T-cell (primary cell): ENCODE measurements at regions not wholly inside any gene's neighbourhood (a gene's known extent, or its start where the extent isn't known, plus 50 kb on each side); places are given as distances from the start of the nearest gene placed in this dataset.

Experiments used
- ATAC-seq, 4 experiments: fragments of 200-7000 bp in 3 of 4; fragments of 150-1000 bp in 1 of 4; cut with Tn5 transposase; replicated peaks in 1 of 4; 1 replicate in 3 of 4; 2 replicates in 1 of 4; pipeline ENCODE4 v1.10.0; 2021; ENCODE audit warnings: moderate library complexity in 3 of 4, mild to moderate bottlenecking in 2 of 4, moderate number of reproducible peaks in 1 of 4
- CTCF ChIA-PET, 2 donors: fragments of 300-600 bp; sonication (Branson Sonifier 250); formaldehyde crosslinking; loops; one replicate each; lab custom pipeline; 2022; ENCODE audit warnings: antibody characterized with exemption in 2 of 2; lab: Charles Lee
- POLR2A ChIA-PET, 2 donors: fragments of 300-600 bp; sonication (Branson Sonifier 250); formaldehyde crosslinking; loops; one replicate each; lab custom pipeline; 2022; ENCODE audit warnings: antibody characterized with exemption in 2 of 2; lab: Charles Lee
- DNase-seq, 35 experiments: peaks; one replicate each; pipeline versions ENCODE4 v3.0.0 to v3.0.0-alpha.2; 2013 to 2023
- H3K27ac ChIP-seq: one replicate; pipeline ENCODE4 v1.5.1; 2013; ENCODE audit warnings: low read length
- H3K27me3 ChIP-seq, 2 experiments: replicated peaks in 1 of 2; 1 replicate in 1 of 2; 2 replicates in 1 of 2; pipeline versions ENCODE4 v1.6.1 to v1.7.0; 2013; ENCODE audit warnings: low read length in 1 of 2, mixed read lengths in 1 of 2; ENCODE audit not compliant: control insufficient read depth in 2 of 2, insufficient read depth in 2 of 2; ENCODE audit errors: extremely low read depth in 1 of 2
- H3K36me3 ChIP-seq, 2 donors: 1 replicate in 1 of 2; 2 replicates in 1 of 2; pipeline versions ENCODE4 v1.6.1 to v1.7.0; 2013; ENCODE audit warnings: low read length in 1 of 2; ENCODE audit not compliant: control insufficient read depth in 2 of 2, insufficient read depth in 1 of 2; ENCODE audit errors: extremely low read depth in 1 of 2
- H3K4me1 ChIP-seq, 2 experiments: 1 replicate in 1 of 2; 2 replicates in 1 of 2; pipeline versions ENCODE4 v1.6.1 to v1.7.0; 2013; ENCODE audit warnings: low read length in 2 of 2, mixed read lengths in 1 of 2; ENCODE audit not compliant: insufficient read depth in 2 of 2, control insufficient read depth in 1 of 2; ENCODE audit errors: extremely low read depth in 1 of 2
- H3K4me3 ChIP-seq, 2 donors: 1 replicate in 1 of 2; 2 replicates in 1 of 2; pipeline versions ENCODE4 v1.5.1 to v1.7.0; 2013; ENCODE audit warnings: mild to moderate bottlenecking in 2 of 2, low read length in 1 of 2, moderate library complexity in 1 of 2; ENCODE audit not compliant: control insufficient read depth in 1 of 2; ENCODE audit errors: extremely low read depth in 1 of 2
- H3K9me3 ChIP-seq: 2 replicates; pipeline ENCODE4 v1.7.0; 2013
- H3K27ac Mint-ChIP-seq, 2 donors: one replicate each; pipeline ENCODE4 v1.8.0; 2020 to 2021; ENCODE audit warnings: mild to moderate bottlenecking in 2 of 2, mixed read lengths in 2 of 2
- H3K27me3 Mint-ChIP-seq, 2 donors: one replicate each; pipeline ENCODE4 v1.8.0; 2021 to 2022; ENCODE audit warnings: mixed read lengths in 2 of 2
- H3K36me3 Mint-ChIP-seq: one replicate; pipeline ENCODE4 v1.8.0; 2021; ENCODE audit warnings: mixed read lengths
- H3K4me1 Mint-ChIP-seq, 3 donors: one replicate each; pipeline ENCODE4 v1.8.0; 2020 to 2022; ENCODE audit warnings: mixed read lengths in 3 of 3, mild to moderate bottlenecking in 1 of 3
- H3K4me3 Mint-ChIP-seq, 3 donors: one replicate each; pipeline ENCODE4 v1.8.0; 2020 to 2022; ENCODE audit warnings: mild to moderate bottlenecking in 3 of 3, mixed read lengths in 3 of 3, moderate library complexity in 3 of 3
- H3K9me3 Mint-ChIP-seq, 3 donors: one replicate each; pipeline ENCODE4 v1.8.0; 2020 to 2022; ENCODE audit warnings: mixed read lengths in 3 of 3
- WGBS: methylation state at CpG from one replicate; pipeline ENCODE4 v1.1.5; 2013; ENCODE audit warnings: missing lambda C conversion rate; ENCODE audit not compliant: insufficient coverage; 5-methylcytosine and 5-hydroxymethylcytosine counted together

GRCh38 chr16:73526011-73526804 is 478.3 kb upstream of the ZFHX3 start:
- Mint-ChIP-seq H3K27ac (no peak overlapping the region), H3K27me3 (no peaks in the 10 kb centered on the region), H3K4me3 (no peak overlapping the region), H3K4me1 (no peaks in the 10 kb centered on the region), H3K9me3 (no peaks in the 10 kb centered on the region), H3K36me3 (no peaks in the 10 kb centered on the region)
- ChIA-PET POLR2A (no interaction called here), CTCF (no interaction called here)
- DNase-seq (no peak), ATAC-seq (no peak)
- Histone ChIP-seq H3K4me1 (no peaks in the 10 kb centered on the region), H3K4me3 (no peak overlapping the region), H3K27ac (no peak overlapping the region), H3K9me3 (no peaks in the 10 kb centered on the region), H3K27me3 (no peaks in the 10 kb centered on the region), H3K36me3 (no peaks in the 10 kb centered on the region)
- 93% methylated on average over 4 of the region's 13 CpGs for WGBS

- ATAC-seq (no peak), DNase-seq (no peak)
- H3K9me3 Mint-ChIP-seq, result no peaks in the 10 kb centered on the region
- Histone ChIP-seq H3K4me1 (no peaks in the 10 kb centered on the region), H3K4me3 (no peak overlapping the region), H3K27me3 (no peaks in the 10 kb centered on the region), H3K27ac (no peak overlapping the region), H3K36me3 (no peaks in the 10 kb centered on the region), H3K9me3 (no peaks in the 10 kb centered on the region)
- no peaks in the 10 kb centered on the region for H3K4me1 Mint-ChIP-seq
- H3K36me3 Mint-ChIP-seq, result no peaks in the 10 kb centered on the region
- CTCF ChIA-PET, result no interaction called here
- 40% methylated on average over 1 of the region's 4 CpGs for WGBS
- H3K27me3 Mint-ChIP-seq, result peaks cover 0 to 4% of the 10 kb centered on the region in 2 donors
- POLR2A ChIA-PET, result no interaction called here
- H3K27ac Mint-ChIP-seq, result no peak overlapping the region
- no peak overlapping the region for H3K4me3 Mint-ChIP-seq
Measured at GRCh38 chr16:73523209-73523608, 475.3 kb upstream of the ZFHX3 start.

- H3K4me3 ChIP-seq, result no peak overlapping the region
- no peak overlapping the region for H3K27ac ChIP-seq
- Mint-ChIP-seq H3K36me3 (no peaks in the 10 kb centered on the region), H3K27me3 (peaks cover 0 to 4% of the 10 kb centered on the region in 2 donors), H3K9me3 (peaks cover 0 to 9% (median 0%) of the 10 kb centered on the region in 3 donors), H3K27ac (no peak overlapping the region), H3K4me1 (no peaks in the 10 kb centered on the region), H3K4me3 (no peak overlapping the region)
- WGBS, result no CpG with 5 or more reads among the region's 4 CpGs
- no peaks in the 10 kb centered on the region for H3K9me3 ChIP-seq
- ChIA-PET POLR2A (no interaction called here), CTCF (no interaction called here)
- no peak for ATAC-seq
- no peaks in the 10 kb centered on the region for H3K36me3 ChIP-seq
- no peaks in the 10 kb centered on the region for H3K27me3 ChIP-seq
- DNase-seq, result no peak
- H3K4me1 ChIP-seq, result no peaks in the 10 kb centered on the region
Measured at GRCh38 chr16:73521499-73521898, 473.6 kb upstream of the ZFHX3 start.

- Histone ChIP-seq H3K36me3 (no peaks in the 10 kb centered on the region), H3K4me1 (no peaks in the 10 kb centered on the region), H3K9me3 (no peaks in the 10 kb centered on the region), H3K4me3 (no peak overlapping the region), H3K27me3 (no peaks in the 10 kb centered on the region), H3K27ac (no peak overlapping the region)
- no peak for DNase-seq
- ChIA-PET CTCF (no interaction called here), POLR2A (no interaction called here)
- no peak for ATAC-seq
- Mint-ChIP-seq H3K36me3 (no peaks in the 10 kb centered on the region), H3K27me3 (peaks cover 0 to 4% of the 10 kb centered on the region in 2 donors), H3K9me3 (peaks cover 0 to 15% (median 0%) of the 10 kb centered on the region in 3 donors), H3K4me3 (no peak overlapping the region), H3K4me1 (no peaks in the 10 kb centered on the region), H3K27ac (no peak overlapping the region)
- WGBS, result 89% methylated on average over 2 of the region's 4 CpGs
Measured at GRCh38 chr16:73515616-73516015, 467.7 kb upstream of the ZFHX3 start.

- H3K4me1 ChIP-seq, result no peaks in the 10 kb centered on the region
- ChIA-PET CTCF (no interaction called here), POLR2A (no interaction called here)
- H3K9me3 ChIP-seq, result no peaks in the 10 kb centered on the region
- H3K36me3 ChIP-seq, result no peaks in the 10 kb centered on the region
- no peaks in the 10 kb centered on the region for H3K36me3 Mint-ChIP-seq
- WGBS, result no CpG with 5 or more reads among the region's 3 CpGs
- DNase-seq, result no peak
- H3K9me3 Mint-ChIP-seq, result peaks cover 0 to 6% (median 4%) of the 10 kb centered on the region in 3 donors
- no peaks in the 10 kb centered on the region for H3K4me1 Mint-ChIP-seq
- H3K4me3 ChIP-seq, result no peak overlapping the region
- peaks cover 0 to 1% of the 10 kb centered on the region in 2 donors for H3K27me3 Mint-ChIP-seq
- no peak for ATAC-seq
- H3K27me3 ChIP-seq, result no peaks in the 10 kb centered on the region
- no peak overlapping the region for H3K27ac ChIP-seq
- no peak overlapping the region for H3K27ac Mint-ChIP-seq
- no peak overlapping the region for H3K4me3 Mint-ChIP-seq
Measured at GRCh38 chr16:73510852-73511251, 462.9 kb upstream of the ZFHX3 start.

- CTCF ChIA-PET, result no interaction called here
- ATAC-seq, result no peak
Measured at GRCh38 chr16:73506568-73507056, 458.7 kb upstream of the ZFHX3 start.

More at GRCh38 chr16:73506568-73507056, 458.7 kb upstream of the ZFHX3 start:
- no peaks in the 10 kb centered on the region for H3K4me1 Mint-ChIP-seq
- no peak for DNase-seq
- Histone ChIP-seq H3K27me3 (no peaks in the 10 kb centered on the region), H3K4me3 (no peak overlapping the region), H3K9me3 (no peaks in the 10 kb centered on the region), H3K27ac (no peak overlapping the region), H3K36me3 (no peaks in the 10 kb centered on the region), H3K4me1 (no peaks in the 10 kb centered on the region)
- no peaks in the 10 kb centered on the region for H3K36me3 Mint-ChIP-seq
- peaks cover 0 to 7% (median 0%) of the 10 kb centered on the region in 3 donors for H3K9me3 Mint-ChIP-seq
- POLR2A ChIA-PET, result no interaction called here
- WGBS, result 75% methylated on average over 9 of the region's 13 CpGs
- no peak overlapping the region for H3K4me3 Mint-ChIP-seq
- peaks cover 0 to 1% of the 10 kb centered on the region in 2 donors for H3K27me3 Mint-ChIP-seq
- H3K27ac Mint-ChIP-seq, result no peak overlapping the region
